H1 (cell line): ENCODE measurements at regions not wholly inside any gene's neighbourhood (a gene's known extent, or its start where the extent isn't known, plus 50 kb on each side); places are given as distances from the start of the nearest gene placed in this dataset.

Experiments used
- ATF3 ChIP-seq: IDR thresholded peaks from 2 replicates; pipeline ENCODE4 v1.6.1; 2011; ENCODE audit warnings: low read depth, mild to moderate bottlenecking, low read length; ENCODE audit not compliant: insufficient read depth
- CEBPB ChIP-seq: IDR thresholded peaks from 2 replicates; pipeline ENCODE4 v1.6.1; 2012; ENCODE audit warnings: low read depth, low read length
- CREB1 ChIP-seq: IDR thresholded peaks from 2 replicates; pipeline ENCODE4 v1.6.1; 2012; ENCODE audit warnings: inconsistent platforms
- EP300 ChIP-seq, 2 experiments: IDR thresholded peaks; 1 replicate in 1 of 2; 2 replicates in 1 of 2; pipeline ENCODE4 v1.6.1; 2011 to 2012; ENCODE audit warnings: low read depth in 2 of 2, low read length in 2 of 2, mild to moderate bottlenecking in 2 of 2, borderline replicate concordance in 1 of 2, inconsistent platforms in 1 of 2, moderate library complexity in 1 of 2
- JUN ChIP-seq: IDR thresholded peaks from 2 replicates; pipeline ENCODE4 v1.6.1; 2011; ENCODE audit warnings: low read depth, mild to moderate bottlenecking, improper control_type of control experiment, low read length
- POLR2A ChIP-seq, 2 experiments: IDR thresholded peaks; 1 replicate in 1 of 2; 2 replicates in 1 of 2; pipeline ENCODE4 v1.6.1; 2011; ENCODE audit warnings: low read depth in 2 of 2, low read length in 2 of 2, mild to moderate bottlenecking in 2 of 2; ENCODE audit errors: control extremely low read depth in 1 of 2
- SIN3A ChIP-seq, 2 experiments: IDR thresholded peaks in 1 of 2; conservative IDR thresholded peaks in 1 of 2; 2 replicates each; pipeline ENCODE4 v1.6.1; 2011 to 2012; ENCODE audit warnings: low read length in 2 of 2, improper control_type of control experiment in 1 of 2, low read depth in 1 of 2, mild to moderate bottlenecking in 1 of 2
- SUZ12 ChIP-seq: fragments of 200-600 bp; sonication (generic); IDR thresholded peaks from 2 replicates; pipeline ENCODE4 v1.6.1; 2012; ENCODE audit warnings: mild to moderate bottlenecking, inconsistent platforms, low read length, moderate library complexity, mixed read lengths
- TBP ChIP-seq: IDR thresholded peaks from 2 replicates; pipeline ENCODE4 v1.6.1; 2011; ENCODE audit warnings: low read depth, low read length, improper control_type of control experiment
- YY1 ChIP-seq: IDR thresholded peaks from 2 replicates; pipeline ENCODE4 v1.6.1; 2011; ENCODE audit warnings: low read depth, mild to moderate bottlenecking, low read length
- TF ChIP-seq, protein P1 (sequence below), 3 experiments: IDR thresholded peaks; 1 replicate in 2 of 3; 2 replicates in 1 of 3; pipeline versions ENCODE4 v1.5.1 to v1.6.1; 2011; ENCODE audit warnings: low read length in 3 of 3, mild to moderate bottlenecking in 3 of 3, inconsistent platforms in 2 of 3, low read depth in 1 of 3, moderate library complexity in 1 of 3; ENCODE audit not compliant: insufficient read depth in 1 of 3; ENCODE audit errors: control extremely low read depth in 1 of 3

DNA sequence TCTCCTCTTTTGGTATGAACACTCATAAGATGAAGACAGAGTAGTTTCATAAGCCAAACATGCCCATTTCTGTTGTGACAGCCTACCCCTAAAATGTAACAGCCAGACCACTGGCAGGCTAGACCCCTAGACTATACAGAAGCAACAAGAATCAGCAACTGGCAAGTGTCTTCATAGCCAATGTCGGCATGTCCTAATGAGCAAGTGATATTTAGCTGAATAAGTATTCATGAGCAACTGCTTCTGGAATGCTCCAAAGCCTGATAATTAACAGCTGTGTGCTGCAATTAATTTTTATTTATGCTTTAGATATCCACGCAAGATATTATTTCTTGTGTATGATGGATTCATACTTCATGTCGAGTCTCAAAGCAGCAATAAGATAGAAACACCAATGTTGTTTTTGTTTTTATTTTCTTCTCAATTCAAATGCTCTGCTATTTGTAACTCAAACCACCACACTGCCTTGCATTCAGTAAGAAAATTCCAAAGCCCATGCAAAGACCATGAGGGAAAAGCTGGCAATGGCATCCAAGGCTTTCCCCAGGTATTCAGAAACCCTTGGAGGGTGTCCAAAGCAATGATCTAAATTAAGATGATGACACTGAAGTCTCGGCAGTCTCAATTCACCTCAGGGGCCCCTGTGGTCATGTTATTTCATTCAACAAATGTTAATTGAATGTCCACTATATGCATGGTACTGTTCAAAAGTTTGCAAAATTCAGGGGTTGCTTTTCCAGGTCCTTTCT is 167.7 kb upstream of the NECTIN3 start:
- no peak for TF ChIP-seq POLR2A (IDR thresholded peaks at IDR 0.05; ENCODE audit: control extremely low read depth in 1 of 2, low read depth in 2 of 2, low read length in 2 of 2)
- no peak for TF ChIP-seq SIN3A (conservative IDR thresholded peaks at IDR 0.05 in 1 of 2, IDR thresholded peaks at IDR 0.05 in 1 of 2; ENCODE audit: low read depth in 1 of 2, low read length in 2 of 2)
- TF ChIP-seq JUN, result no peak
- TF ChIP-seq, protein P1, sequence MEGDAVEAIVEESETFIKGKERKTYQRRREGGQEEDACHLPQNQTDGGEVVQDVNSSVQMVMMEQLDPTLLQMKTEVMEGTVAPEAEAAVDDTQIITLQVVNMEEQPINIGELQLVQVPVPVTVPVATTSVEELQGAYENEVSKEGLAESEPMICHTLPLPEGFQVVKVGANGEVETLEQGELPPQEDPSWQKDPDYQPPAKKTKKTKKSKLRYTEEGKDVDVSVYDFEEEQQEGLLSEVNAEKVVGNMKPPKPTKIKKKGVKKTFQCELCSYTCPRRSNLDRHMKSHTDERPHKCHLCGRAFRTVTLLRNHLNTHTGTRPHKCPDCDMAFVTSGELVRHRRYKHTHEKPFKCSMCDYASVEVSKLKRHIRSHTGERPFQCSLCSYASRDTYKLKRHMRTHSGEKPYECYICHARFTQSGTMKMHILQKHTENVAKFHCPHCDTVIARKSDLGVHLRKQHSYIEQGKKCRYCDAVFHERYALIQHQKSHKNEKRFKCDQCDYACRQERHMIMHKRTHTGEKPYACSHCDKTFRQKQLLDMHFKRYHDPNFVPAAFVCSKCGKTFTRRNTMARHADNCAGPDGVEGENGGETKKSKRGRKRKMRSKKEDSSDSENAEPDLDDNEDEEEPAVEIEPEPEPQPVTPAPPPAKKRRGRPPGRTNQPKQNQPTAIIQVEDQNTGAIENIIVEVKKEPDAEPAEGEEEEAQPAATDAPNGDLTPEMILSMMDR (IDR thresholded peaks at IDR 0.05; ENCODE audit: control extremely low read depth in 1 of 3, insufficient read depth in 1 of 3, low read depth in 1 of 3, low read length in 3 of 3), result no peak
- TF ChIP-seq YY1, result no peak
- no peak for TF ChIP-seq ATF3
- no peak for TF ChIP-seq EP300 (IDR thresholded peaks at IDR 0.05; ENCODE audit: borderline replicate concordance in 1 of 2, low read depth in 2 of 2, low read length in 2 of 2)
- TF ChIP-seq SUZ12, result no peak
- no peak for TF ChIP-seq CREB1
- TF ChIP-seq TBP, result no peak
- no peak for TF ChIP-seq CEBPB
